GM18511 (cell line): ENCODE measurements at regions not wholly inside any gene's neighbourhood (a gene's known extent, or its start where the extent isn't known, plus 50 kb on each side); places are given as distances from the start of the nearest gene placed in this dataset.
"Not testable (repeated sequence)": the region's sequence is repeated elsewhere in the genome, so short reads cannot be mapped to it uniquely, and the experiment has no call there.

Source experiments
- ATAC-seq: cut with Tn5 transposase; IDR thresholded peaks from one replicate; pipeline ENCODE4 v1.9.1; 2021; ENCODE audit warnings: mild to moderate bottlenecking, moderate library complexity; ENCODE audit not compliant: unreplicated experiment

DNA sequence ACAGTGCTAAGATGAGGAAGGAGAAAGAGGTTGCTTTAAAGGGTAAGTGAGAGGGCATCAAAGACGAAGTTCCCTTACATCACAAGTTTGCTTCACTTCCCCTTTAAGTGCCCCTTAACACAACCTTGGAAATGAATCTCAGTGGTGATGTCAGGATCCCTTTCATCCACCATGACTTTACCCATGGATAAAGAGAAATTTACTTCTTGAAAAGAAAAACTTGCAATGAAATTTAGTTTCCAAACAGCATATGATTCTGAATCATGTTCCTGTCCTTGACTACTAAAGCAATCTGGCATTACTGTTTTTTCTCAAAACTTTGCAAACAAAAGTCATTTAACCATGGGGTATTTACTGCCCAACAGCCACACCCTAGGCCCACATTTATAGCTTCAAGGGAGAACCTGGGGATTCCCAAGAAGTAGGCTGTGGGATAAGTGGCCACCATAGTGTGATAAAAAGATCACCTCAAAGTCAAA, 135.9 kb downstream of the ITGB8 start:
- no peak for ATAC-seq

DNA sequence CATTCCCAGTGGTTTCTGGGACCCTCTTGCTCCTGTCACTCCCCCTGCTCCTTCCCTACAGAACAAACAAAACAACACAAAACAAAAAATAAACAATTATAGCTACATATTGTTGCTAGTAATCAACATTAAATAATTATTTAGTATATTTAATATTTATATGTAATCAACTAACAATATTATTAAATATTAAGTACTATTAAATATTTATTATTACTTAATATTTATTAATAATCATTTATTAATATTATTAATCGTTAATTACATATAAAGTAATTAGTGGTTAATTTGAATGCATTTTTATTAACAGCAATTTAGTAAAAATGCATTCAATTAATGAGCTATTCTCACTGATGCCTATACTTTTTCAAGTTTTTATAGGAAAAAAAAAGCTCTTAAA, 139.4 kb downstream of the ITGB8 start:
- no peak for ATAC-seq

DNA sequence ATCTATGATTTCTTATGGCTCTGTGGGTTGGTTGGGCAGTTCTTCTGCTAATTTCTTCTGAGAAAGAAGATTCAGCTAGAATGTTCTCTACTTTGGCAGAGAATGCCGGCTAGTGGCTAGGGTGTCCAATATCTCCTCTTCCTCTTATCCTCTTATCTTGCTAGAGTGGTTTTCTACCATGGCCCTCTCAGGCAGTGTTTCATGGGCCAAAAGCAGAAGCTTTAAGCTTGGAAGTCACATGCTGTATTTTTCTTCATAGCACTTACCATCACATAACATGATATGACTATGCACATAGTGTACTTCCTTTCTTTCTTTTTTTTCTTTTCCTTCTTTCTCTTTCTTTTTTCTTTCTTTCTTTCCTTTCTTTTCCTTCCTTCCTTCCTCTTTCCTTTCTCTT, 140.0 kb downstream of the ITGB8 start:
- ATAC-seq = no peak

DNA sequence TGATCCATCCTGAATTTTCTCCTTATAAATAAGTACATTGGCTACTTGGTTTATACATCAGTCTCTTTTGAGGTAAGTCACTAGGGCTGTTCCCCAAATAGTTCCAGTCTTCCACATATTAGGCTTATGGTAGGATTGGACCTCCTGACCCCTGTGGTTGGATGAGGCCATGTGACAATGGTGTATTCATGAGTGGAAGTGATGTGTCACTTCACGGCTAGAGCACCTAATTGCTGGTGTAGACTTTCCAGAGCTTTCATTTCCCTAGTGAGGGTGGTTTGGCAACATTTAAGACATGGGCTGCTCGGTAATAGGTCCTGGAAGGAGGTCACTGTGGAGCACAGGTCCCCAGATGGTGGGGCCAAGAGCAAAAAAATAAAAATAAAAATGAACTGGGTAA, 141.2 kb upstream of the ABCB5 start:
- ATAC-seq = no peak

DNA sequence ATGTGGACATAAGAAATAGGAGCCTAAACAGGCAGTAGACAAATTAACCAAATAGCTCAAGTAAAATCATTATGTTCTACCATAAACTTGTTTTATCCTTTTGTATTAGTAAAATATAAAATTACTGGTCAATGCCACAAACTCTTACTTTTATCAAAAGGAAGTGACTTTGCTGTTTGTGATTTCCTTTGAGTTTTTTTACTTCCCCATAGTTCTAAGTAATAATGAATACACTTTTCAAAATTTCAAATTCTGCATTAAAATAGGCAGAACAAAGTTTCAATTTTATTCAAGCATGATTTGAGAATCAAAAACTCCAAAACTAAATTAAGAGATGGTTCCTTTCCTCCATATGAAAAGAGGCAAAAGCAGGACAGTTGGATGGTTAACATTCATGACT, 139.7 kb upstream of the ABCB5 start:
- no peak for ATAC-seq

DNA sequence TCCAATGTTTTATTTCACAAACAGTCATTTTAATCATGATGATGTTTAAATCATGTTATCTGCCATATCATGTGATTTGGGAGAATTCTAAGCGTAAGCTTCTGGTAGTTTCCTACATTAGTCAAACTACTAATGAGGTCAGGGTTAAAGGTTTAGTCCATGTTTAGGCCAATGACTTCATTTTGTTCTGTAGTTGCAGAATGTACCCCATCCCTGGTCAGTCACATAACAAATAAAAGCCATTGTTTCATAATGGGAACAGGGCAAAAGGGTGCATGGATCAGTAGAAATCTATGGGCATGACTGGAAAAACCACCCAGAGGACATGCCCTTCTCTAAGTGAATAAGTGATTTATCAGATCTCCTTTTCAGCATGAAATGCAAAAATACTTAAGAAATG, 138.4 kb upstream of the ABCB5 start:
- no peak for ATAC-seq

DNA sequence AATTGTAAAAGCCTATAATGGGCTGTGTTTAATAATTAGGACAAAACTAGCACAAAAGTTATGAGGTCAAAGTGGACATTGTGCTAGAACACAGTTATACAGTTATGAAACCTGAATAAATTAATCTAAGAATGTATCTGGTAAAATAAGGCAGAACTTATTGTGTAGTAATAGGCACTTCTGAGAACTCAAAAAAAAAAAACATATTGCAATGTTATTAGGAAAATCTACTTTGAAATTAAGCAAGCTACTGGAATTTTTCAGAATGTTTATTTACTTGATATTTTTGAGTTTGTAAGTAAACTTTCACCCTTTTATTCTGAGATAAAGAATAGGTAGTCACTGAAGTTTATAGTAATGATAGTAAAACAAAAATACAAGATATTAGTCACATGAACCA, 135.8 kb upstream of the ABCB5 start:
- ATAC-seq = no peak

DNA sequence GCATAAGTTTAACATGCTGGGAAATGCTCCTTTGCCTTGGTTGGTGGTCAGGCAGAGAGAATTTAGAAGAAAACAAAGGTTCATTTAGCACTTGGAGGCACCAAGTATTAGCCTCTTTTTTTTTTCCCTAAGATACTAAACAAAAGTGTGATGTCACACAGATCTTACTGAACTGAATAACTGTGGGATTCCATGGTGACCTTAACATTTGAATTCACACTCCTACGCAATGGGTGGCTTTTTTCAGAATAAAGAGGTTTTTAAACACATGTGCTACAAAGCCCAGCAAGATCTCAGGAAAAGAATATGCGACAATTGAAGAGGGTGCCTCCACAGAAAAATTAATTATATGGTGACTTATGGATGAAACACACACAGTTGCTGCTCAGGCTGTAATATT, 133.4 kb upstream of the ABCB5 start:
- ATAC-seq = no peak

DNA sequence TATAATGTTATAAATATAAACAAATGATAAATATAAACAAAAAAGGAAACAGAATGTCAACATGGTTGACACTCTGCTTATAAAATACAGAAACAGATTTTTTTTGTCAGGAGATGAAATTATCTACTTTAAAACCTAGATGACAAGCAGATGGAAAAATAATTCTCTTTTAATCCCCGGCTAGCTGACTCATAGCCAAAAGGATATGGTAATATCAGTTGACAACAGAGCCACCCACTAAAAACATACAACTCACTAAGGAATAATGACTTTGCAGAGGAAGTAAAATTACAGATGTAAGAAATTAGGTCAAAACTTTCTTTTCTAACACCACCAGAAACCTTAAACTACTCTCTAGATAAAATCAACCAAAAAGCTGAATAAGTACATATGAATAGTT, 131.1 kb upstream of the ABCB5 start:
- ATAC-seq = no peak

DNA sequence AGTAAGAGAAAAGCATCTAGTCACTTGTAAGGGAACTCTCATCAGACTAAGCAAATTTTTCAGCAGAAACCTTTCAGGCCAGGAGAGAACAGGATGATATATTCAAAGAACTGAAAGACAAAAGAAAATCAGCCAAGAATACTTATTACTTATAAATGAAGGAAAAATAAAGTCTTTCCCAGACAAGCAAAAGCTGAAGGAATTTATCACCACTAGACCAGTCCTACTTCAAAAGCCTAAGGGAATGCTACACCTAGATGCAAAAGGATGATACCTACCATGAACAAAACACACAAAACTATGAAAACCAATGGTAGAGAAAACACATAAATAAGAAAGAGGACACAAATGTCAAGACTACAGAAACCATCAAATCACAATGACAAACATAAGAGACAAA, 126.6 kb upstream of the ABCB5 start:
- ATAC-seq = no peak

DNA sequence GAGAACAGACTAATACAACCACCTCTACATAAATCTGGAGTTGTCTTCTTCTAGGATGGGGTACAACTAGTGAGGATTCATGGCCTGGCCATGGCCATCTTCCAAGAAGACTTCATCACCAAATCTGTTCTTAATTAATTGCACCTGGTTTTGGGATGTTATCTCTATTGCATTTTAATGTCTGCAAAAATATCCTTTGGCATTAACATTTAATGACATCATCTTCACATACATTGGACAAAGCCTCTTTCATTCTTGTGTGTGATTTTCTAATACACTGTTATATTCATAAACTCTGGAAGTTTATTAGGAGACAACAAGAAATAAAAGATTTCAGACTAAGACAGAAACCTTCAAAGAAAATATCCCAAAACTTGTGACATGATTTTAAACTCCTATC, 124.2 kb upstream of the ABCB5 start:
- ATAC-seq = no peak

DNA sequence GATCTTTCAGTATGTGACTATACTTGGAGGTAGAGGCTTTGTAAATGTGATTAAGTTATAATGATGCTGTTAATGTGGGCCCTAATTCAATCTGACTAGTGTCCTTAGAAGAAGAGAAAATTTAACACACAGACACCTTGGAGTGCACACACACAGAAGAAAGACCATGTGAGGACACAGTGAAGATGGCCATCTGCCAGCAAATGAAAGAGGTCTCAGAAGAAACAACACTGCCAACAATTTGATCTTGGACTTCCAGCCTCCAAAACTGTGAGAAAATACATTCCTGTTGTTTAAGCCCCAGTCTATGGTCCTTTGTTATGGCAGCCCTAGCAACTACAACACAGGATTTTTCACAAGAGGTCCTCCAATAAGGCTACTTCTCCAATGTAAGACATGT, 120.9 kb upstream of the ABCB5 start:
- ATAC-seq = no peak

DNA sequence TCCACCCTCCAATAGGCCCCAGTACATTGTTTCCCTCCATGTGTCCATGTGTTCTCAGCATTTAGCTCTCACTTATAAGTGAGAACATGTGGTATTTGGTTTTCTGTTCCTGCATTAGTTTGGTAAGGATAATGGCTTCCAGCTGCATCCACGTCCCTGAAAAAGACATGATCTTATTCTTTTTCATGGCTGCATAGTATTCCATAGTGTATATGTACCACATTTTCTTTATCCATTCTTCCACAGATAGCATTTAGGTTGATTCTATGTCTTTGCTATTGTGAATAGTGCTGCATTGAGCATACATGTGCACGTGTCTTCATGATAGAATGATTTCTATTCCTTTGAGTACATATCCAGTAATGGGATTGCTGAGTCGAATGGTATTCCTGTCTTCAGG, 114.0 kb upstream of the ABCB5 start:
- not testable (repeated sequence) for ATAC-seq

DNA sequence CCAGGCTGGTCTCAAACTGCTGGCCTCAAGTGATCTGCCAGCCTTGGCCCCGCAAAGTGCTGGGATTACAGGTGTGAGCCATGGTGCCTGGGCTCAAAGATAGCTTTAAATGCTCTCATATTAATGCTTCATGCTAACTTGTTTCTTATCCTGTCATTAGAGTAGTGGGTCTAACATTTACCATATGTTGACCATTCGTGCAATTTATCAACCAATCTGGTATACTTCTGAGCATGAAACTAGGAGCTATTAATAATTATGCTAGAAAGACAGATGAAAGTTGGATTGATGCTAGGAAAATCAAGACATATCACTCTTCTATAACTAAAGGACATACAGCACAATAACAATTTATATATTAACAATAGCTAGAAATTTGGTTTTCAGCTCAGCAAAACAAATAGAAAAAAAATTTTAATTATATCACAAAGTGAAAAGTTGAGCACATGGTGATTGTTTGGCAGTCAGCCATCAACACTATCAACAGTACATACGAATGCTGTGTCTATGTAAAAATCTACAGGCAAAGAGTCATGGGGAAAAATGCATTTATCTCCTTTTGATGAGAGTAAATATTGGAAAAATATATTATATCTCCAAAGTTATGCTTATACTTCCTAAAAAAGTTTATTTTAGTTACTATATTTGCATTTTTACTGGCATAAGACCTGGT, 112.1 kb upstream of the ABCB5 start:
- no peak for ATAC-seq

DNA sequence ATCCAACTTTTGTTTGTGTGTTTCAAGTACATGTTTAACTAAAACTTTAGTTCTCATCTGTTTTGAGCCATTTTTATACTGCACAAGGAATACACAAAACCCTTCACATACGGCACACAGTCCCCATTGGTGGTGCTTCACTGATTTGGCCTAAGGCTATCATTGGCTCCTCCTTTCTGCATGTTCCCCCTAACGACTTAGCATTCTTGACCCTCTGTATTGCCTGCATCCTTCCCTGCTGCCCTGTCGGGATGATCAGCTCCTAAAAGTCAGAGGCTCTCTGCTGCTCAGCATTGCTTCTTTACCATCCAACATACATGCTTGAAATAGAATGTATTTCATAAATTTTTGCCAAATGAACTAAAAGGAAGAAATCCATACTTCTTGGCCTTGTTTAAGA, 111.4 kb upstream of the ABCB5 start:
- no peak for ATAC-seq

DNA sequence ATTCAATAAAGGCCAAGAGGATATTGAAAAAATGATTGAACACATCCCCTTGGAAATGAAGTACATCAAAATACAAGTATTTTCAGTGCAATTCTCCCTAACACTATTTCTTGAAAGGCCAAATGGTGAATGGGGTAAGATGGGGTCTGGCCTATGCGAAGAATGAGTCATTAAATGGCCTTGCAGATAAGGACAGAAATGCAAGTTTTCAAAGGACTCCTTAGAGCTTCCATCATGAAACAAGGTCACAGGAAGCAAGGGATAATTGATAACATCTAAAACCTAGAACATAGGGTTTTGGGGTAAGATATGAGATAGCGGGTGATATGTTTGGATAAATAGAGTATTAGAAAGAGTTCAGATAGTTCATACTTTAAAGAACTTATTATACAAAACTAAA, 109.3 kb upstream of the ABCB5 start:
- no peak for ATAC-seq

DNA sequence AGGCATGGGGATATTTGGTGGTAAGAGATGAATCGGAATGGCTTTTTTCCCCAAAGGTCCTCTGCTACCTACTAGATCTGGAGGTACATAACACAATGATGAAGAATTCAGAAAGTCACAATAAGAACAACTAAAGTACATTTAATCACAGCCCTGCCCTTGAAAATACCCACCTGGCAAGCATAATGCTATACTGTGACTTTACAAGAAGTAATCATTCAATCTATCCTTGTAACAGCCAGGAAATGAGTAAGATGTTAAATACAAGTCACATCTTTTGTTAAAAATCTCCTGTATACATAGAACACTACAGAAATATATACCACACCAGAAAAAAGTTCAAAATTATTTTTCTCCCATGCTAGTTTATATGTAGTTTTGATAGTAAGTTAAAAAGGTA, 108.3 kb upstream of the ABCB5 start:
- ATAC-seq = no peak

DNA sequence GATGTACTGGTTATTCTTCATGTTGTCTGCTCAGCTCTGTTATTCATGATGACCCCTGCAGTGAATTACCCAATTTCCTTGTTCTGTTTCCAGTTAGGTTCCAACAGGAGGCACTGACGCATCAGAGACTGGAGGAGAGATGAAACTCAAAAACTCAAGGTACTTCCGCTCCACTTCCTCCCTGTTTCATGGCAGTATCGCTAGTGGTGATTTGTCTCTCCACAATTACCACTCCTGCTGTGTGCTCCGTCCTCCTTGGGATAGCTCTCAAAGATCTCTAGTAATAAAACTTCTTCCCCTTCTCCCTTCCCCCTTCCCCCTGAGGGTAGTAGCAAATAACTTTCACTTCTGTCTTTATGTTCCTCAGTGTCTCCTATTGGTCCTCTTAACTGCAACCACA, 107.4 kb upstream of the ABCB5 start:
- no peak for ATAC-seq

DNA sequence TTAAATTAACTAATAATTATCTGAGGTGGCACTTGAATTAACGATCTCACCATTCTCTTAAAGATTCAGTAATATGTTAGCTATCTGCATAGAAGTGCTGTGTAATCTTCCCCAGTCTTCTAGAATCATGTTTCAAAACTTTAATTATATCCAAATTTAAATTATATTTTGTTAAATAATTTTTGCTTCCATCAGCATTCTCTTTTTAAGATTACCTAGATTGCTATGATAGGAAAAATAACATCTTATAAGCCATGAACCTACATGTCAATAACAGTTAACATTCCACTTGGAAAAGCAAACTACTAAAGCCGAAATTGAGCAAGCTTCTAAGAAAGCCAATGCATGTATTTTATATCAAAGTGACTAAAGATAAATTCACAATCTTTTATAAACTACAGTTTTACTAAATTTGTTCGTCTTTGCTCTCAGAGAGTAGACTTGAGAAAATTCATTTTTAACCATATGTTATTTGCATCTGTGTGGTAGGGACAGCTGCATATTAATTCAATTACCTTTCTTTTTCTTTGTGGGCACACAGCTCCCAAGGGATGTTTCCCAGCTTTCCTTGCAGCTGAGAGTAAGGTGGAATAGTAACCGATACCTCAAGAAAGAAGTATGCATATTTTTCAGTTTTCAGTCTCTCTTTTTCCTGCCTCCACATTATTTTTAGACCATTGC, 105.4 kb upstream of the ABCB5 start:
- ATAC-seq = no peak

DNA sequence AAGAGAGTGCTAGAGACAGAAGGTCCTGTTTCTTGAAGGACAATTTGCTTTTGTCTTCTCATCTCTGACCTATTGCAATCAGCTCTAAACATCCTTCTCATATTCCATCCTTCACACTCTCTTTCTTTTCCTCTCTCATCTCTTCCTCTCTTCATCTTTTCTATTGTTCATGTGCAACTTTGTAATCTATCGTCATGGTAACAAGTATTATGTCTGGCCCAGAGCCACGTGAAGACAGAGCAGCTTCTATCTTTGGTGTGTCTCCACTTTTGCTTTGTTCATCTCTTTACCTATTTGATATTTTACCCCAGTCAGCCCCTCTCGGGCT, 104.9 kb upstream of the ABCB5 start:
- ATAC-seq = no peak

DNA sequence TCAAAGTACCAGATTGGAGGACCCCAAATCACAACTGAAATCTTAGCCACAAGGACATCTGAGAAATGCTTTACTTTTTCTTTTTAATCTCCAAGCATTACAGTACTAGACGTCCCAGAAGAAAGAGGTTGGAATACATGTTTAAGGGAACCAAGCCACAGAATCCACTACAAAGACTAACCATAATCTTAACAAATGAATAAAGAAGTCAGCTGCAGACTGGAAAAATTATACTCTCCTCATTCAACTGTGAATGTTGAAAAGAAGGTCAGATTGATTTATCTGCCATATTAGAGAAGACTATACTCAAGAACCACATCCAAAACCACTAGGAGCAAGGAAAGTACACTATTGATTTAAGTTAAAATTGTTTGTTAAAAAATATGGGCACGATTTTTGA, 102.1 kb upstream of the ABCB5 start:
- ATAC-seq = no peak

DNA sequence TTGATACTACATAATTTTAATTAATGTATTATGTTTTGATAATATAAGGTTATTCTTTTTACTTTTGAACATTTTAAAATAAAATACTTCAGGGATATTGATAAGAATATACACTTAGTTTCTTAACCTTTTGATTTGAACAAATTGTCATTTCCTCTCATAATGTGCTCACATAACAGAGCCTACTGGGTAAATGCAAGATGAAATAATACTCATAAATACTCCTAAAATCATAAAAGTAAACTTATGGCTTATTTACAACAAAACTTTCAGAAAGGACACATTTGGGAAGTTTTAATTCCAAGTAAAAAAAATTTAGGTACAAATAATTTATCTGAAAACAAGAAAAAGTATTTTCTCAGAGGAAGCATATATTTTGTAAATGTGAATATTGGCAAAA, 101.6 kb upstream of the ABCB5 start:
- ATAC-seq = no peak

DNA sequence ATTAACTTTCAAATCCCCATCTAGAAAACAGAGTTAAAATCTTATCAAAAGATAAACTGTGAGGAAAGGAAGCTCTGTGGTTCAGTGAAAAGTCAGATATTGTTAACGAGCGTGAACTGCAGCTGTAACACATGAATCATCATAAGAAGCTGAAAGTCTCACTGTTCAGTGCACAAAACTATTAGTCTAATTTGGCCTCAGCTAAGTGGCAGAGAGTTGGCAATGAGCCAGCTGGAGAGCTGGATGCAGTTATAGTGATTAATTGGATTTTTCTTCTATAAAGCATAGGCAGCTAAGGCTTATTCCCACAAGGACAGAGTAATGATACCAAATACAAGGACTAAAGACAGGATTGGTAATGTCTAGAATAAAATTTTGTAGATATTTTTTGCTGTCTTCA, 101.1 kb upstream of the ABCB5 start:
- no peak for ATAC-seq
